IPS DF 19.7 (cell line): ENCODE measurements at regions not wholly inside any gene's neighbourhood (a gene's known extent, or its start where the extent isn't known, plus 50 kb on each side); places are given as distances from the start of the nearest gene placed in this dataset.

Experiments used
- DNase-seq: peaks from one replicate; pipeline ENCODE4 v3.0.0-alpha.2; 2013; ENCODE audit warnings: low read depth, low spot score

GRCh38 chr2:238560234-238560633 lies 133.5 kb downstream of the ASB1 start:
- DNase-seq: no peak

- no peak for DNase-seq
Observed at GRCh38 chr2:238561230-238561629, 134.5 kb downstream of the ASB1 start.

DNA sequence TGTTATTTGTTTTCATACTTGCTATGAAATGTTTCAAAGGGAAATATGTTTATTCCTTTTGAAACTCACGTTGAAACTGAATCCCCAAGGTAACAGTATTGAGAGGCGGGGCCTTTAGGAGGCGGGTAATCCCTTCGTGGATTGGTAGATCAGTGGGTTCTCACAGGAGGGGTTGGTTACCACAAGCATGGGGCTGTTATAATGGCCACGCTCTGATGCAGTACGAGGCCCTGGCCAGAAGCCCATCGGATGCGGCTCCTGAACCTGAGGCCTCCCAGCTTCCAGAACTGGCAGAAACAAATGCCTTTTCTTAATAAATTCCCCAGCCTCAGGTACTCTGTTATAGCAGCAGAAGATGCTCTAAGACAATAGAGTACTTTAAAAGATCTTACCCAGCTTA lies 135.7 kb downstream of the ASB1 start:
- DNase-seq: no peak

GRCh38 chr2:238563551-238563950 lies 136.8 kb downstream of the ASB1 start:
- DNase-seq: no peak

- DNase-seq: no peak
Observed at GRCh38 chr2:238564286-238564920, 137.7 kb downstream of the ASB1 start.

GRCh38 chr2:238565031-238565430 lies 138.3 kb downstream of the ASB1 start:
- DNase-seq: no peak

DNA sequence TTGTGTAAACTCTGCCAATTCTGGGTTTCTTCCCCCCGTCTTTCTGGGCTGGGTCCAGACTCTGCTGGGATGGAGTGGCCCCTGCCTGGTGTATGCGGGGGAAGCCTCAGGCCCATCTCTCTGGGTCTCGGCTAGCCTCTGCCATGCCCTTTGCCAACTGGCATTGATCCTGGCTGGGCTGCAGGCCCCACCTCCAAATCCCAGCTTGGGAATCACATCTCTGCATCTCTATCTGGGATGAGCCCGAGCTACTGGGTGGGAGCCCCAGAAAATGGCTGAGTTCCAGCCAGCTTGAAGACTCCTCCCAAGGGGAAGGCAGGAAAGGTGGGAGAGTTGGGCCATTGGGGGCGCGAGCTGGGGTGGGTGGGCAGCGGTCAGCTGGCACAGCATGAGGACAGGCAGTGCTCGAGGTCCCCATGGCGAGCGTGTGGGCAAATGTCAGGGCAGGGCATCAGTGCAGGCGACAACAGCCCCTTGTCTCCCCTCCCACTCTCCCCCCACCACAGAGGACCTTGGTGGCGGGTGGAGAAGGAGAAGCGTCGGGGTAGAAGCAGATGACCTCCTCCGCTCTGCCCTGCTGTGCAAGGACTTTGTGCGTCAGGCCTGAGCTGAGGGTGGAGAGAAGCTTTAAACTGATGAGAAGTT lies 139.4 kb downstream of the ASB1 start:
- no peak for DNase-seq

GRCh38 chr2:238567067-238567855 lies 140.5 kb downstream of the ASB1 start:
- no peak for DNase-seq

DNA sequence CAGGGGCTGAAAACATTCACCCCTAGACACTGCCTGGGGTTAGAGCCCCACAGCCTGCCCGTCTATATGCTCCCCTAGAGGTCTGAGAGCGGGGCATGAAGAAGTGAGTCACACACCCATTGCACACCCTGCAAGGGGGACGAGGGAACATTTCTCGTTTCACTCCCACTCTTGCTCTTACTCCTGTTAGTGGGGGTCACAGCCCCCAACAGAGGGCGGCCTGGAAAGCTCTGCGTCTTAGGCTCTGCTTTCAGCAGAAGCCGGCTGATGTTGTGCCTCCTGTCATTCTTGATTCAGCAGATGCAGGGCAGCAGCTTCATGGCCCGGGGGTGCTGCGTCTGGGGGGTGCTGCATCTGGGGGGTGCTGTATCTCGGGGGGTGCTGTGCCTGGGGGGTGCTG lies 141.3 kb downstream of the ASB1 start:
- no peak for DNase-seq

GRCh38 chr2:238568455-238569440 lies 142.0 kb downstream of the ASB1 start:
- DNase-seq: no peak

- no peak for DNase-seq
Observed at GRCh38 chr2:238569507-238570195, 142.9 kb downstream of the ASB1 start.

- no peak for DNase-seq
Observed at GRCh38 chr2:238570391-238570790, 143.7 kb downstream of the ASB1 start.

DNA sequence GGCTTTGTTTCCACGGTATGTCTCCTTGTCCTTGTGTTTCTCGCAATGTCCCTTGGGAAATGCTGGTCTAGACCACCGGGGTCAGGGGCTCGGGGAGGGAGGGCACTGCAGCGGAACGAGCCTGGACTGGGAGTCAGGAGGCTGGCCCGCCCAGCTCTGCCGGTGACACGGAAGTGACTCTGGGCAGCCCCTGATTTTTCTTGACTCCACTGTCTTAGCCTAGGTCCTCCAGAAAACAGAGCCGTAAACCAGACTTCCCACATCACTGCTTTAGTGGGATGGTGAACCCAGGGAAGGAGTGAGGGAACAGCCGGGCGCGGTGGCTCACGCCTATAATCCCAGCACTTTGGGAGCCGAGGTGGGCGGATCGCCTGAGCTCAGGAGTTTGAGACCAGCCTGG lies 144.2 kb downstream of the ASB1 start:
- DNase-seq: no peak

- DNase-seq: no peak
Observed at GRCh38 chr2:238571661-238572372, 145.1 kb downstream of the ASB1 start.

DNA sequence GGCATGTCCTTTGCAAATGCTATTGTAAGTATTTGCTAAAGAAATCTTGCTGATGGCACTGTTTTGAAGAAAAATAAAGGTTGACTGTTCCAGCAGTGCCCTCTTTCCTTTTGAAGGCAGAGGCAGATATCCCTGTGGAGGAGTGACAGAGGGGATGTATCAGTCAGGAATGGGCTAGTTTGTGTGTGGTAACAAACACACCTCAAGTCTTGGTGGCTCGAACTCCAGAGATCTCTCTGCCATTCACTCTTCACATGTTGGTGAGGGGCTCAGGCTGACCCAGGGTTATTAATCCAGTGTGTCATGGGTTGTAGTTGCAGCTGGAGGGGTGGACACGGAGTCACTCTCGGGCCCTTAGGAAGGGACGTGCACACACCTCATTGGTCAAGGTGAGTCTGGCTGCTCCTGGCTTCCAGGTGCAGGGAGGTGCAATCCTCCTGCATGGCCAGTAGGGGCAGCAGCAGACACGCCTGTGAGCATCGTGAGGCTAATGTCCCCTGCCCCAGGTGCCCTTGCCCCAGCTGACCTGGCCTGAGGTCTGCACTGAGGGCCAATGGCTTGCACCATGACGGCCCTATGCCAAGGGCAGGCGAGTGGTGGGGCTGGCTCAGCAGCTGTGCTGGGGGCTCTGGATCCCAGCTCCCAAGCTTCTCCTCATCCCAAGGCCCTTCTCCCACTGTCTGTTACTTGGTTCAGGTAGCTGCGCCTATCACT lies 146.5 kb downstream of the ASB1 start:
- no peak for DNase-seq

DNA sequence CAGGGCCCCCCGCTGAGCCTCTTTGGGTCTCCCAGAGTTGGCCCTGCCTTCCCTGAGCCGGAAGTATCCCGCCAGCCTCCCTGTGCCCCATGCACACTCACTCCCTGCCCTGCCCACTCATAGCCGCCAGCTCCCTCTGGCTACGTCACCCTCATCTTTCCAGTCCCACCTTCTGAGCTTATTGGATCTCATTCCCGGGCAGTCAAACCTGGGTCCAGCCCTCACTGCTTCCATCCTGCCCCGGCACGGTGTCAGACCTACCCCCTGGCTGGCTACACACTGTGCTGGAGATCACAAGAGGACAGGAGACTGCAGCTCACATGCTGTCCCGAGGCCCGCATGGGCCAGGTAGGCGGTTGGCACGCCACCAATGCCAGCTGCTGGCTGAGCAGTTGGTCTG lies 147.2 kb downstream of the ASB1 start:
- DNase-seq: no peak

DNA sequence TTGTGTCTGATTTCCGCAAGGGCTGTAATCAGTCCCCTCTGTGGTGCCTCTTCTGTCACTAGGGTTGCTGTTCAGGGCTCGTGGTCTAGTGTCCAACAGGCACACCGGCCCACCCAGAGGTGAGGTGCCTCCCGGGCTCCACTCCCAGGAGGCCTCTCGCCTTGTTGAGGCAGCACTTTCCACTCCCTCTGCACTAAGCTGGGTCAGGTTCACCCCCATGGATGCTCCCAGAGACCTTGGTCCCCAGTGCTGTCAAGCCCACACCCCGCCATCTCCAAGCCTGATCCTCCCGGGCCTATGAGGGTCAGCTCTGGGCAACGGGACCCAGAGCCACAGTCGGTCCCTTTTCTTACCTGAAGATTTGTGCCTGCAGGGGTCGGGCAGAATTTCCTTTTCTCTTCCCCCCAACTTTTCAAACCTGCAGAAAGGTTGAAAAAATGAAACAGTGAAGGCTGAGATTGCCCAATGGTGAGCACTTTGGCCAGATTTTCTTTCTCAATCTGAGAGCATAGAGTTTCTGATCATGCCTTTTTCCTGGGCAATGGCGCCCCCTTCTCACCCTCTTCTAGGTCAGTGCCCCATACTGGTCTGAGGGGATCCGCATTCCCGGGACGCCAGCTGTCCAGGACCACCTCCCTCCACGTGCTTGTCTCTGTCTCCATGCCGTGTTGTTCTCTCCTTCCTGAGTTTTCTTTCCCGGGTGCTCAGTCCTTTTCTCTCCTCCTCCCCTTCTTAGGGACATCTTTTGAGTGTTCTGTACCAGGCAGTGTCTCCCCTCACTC lies 148.0 kb downstream of the ASB1 start:
- DNase-seq: no peak

GRCh38 chr2:238576674-238577073 lies 149.9 kb downstream of the ASB1 start:
- no peak for DNase-seq

- DNase-seq: no peak
Observed at GRCh38 chr2:238578256-238578655, 151.5 kb downstream of the ASB1 start.
